OCI-LY7 (cell line): ENCODE measurements at regions not wholly inside any gene's neighbourhood (a gene's known extent, or its start where the extent isn't known, plus 50 kb on each side); places are given as distances from the start of the nearest gene placed in this dataset.

Experiments
- EZH2phosphoT487 ChIP-seq: fragments of 200-600 bp; sonication (generic); IDR thresholded peaks from 2 replicates; pipeline ENCODE4 v1.6.1; 2018; ENCODE audit warnings: low read depth, borderline replicate concordance, mild to moderate bottlenecking, mixed run types, antibody characterized with exemption, low read length, moderate library complexity, mixed read lengths
- TF ChIP-seq, protein P1 (sequence below): fragments of 200-600 bp; sonication (generic); conservative IDR thresholded peaks from 2 replicates; pipeline ENCODE4 v1.5.1; 2014; ENCODE audit warnings: mild to moderate bottlenecking, antibody characterized with exemption, low read length, moderate library complexity, mixed read lengths

DNA sequence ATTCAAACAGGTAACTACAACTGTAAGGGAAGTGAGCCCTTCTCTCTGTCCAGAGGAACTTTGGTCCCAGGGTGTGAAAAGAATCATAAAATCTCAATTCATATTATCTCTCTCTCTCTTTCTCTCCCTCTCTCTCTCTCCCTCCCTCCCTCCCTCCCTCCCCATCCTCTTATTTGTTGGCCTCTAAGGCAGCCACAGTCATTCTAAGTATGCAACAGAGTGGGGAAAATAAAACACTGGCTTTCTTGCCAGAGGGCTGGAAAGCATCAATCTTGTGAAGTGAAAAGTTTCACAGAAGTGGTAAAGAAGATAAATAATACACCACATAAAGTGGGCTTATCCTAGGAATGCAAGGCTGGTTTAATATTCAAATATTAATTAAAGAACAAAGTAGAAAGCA is 95.6 kb upstream of the KCNH7 start:
- TF ChIP-seq, protein P1, sequence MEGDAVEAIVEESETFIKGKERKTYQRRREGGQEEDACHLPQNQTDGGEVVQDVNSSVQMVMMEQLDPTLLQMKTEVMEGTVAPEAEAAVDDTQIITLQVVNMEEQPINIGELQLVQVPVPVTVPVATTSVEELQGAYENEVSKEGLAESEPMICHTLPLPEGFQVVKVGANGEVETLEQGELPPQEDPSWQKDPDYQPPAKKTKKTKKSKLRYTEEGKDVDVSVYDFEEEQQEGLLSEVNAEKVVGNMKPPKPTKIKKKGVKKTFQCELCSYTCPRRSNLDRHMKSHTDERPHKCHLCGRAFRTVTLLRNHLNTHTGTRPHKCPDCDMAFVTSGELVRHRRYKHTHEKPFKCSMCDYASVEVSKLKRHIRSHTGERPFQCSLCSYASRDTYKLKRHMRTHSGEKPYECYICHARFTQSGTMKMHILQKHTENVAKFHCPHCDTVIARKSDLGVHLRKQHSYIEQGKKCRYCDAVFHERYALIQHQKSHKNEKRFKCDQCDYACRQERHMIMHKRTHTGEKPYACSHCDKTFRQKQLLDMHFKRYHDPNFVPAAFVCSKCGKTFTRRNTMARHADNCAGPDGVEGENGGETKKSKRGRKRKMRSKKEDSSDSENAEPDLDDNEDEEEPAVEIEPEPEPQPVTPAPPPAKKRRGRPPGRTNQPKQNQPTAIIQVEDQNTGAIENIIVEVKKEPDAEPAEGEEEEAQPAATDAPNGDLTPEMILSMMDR: no peak
- no peak for TF ChIP-seq EZH2phosphoT487
